Body of pancreas (tissue), 4 donors: ENCODE measurements at regions not wholly inside any gene's neighbourhood (a gene's known extent, or its start where the extent isn't known, plus 50 kb on each side); places are given as distances from the start of the nearest gene placed in this dataset.

Experiments
- CTCF ChIP-seq, 7 experiments: fragments of 450-650 bp in 4 of 7; fragments of 200-600 bp in 3 of 7; sonication (generic) in 3 of 7; IDR thresholded peaks; one replicate each; pipeline ENCODE4 v1.5.1; 2016 to 2019; ENCODE audit warnings: antibody characterized with exemption in 7 of 7
- POLR2A ChIP-seq, 3 donors: fragments of 450-650 bp; IDR thresholded peaks; one replicate each; pipeline ENCODE4 v1.6.1; 2016; ENCODE audit warnings: antibody characterized with exemption in 3 of 3, mild to moderate bottlenecking in 2 of 3

GRCh38 chr13:89940383-89940782 is 1407.1 kb upstream of the MIR17HG start:
- no peak for TF ChIP-seq CTCF (IDR thresholded peaks at IDR 0.05)
- TF ChIP-seq POLR2A (IDR thresholded peaks at IDR 0.05) = no peak
